SH-SY5Y (cell line): ENCODE measurements at regions not wholly inside any gene's neighbourhood (a gene's known extent, or its start where the extent isn't known, plus 50 kb on each side); places are given as distances from the start of the nearest gene placed in this dataset.

ENCODE experiments used
- GATA2 ChIP-seq: IDR thresholded peaks from 2 replicates; pipeline ENCODE4 v1.6.1; 2011; ENCODE audit warnings: mild to moderate bottlenecking, low read depth, low read length
- GATA3 ChIP-seq: IDR thresholded peaks from 2 replicates; pipeline ENCODE4 v1.6.1; 2011; ENCODE audit warnings: low read depth, mild to moderate bottlenecking, low read length, moderate library complexity

DNA sequence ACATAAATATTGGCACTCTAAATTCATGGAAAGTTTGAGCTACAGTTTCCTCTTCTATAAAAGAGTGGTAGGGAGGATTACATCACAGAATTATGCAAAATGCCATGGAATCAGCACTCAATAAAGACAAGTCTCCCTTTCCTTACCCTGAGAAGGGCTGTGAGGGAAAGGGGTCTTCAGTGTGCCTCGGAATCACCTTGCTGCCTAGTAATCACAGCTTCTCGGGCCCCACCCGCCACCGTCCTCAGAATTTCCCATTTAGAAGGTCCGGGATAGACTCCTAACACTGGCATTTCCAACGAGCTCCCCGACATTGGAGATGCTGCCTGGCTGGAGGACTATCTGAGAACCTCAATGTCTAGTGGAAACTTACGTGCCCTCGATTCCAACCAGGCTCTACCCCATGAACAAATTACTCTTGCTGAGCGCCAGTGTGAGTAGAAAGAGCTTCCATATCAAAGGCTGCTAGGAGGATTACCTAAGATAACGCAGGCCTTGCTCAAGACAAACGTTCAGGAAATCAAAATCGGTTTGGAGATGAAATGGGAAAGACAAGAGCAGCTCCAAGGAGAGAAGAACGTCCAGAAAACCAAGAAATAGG, 92.1 kb upstream of the CHD2 start:
- TF ChIP-seq GATA2 (no peak), GATA3 (no peak)
